NCI-H460 (cell line): ENCODE measurements at regions not wholly inside any gene's neighbourhood (a gene's known extent, or its start where the extent isn't known, plus 50 kb on each side); places are given as distances from the start of the nearest gene placed in this dataset.
"Not testable (repeated sequence)": the region's sequence is repeated elsewhere in the genome, so short reads cannot be mapped to it uniquely, and the experiment has no call there.

Source experiments
- DNase-seq: peaks from one replicate; pipeline ENCODE4 v3.0.0-alpha.2; 2016; ENCODE audit warnings: low read depth; ENCODE audit errors: extremely low read depth

DNA sequence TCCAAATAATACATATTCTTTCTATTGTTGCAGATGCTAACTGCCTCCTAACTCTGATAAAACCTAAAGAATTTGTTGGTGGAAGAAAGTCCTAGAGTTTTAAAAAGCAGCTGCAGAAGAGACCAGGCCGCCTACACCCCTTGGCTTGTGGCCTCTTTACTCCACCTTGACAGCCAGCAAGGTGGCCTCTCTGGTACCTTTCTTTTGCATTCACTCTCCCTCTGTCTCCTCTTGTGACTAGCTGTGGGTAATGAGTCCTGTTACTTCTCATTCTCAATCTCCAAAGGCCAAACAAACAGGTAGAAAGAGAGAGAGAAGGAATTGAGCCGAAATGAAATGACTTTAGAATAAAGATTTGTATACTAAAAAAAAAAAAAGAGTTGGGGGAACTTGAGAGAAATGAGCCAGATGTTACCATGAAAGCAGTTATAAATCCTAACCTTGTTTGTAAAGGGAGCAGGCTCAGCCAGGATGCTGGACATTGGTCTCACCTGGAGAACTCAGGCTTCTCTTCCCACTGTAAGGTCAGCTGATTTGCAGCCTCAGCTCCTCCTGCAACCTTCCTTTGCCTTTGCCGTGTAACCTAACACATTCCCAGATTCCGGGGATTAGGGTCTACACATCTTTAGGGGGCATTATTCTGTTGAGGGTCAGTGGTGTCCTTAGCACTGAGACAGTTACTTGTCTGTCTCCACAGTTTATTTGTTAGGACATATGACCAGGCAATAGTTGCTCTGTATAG is 164.1 kb upstream of the IRF2BP2 start:
- DNase-seq = no peak

DNA sequence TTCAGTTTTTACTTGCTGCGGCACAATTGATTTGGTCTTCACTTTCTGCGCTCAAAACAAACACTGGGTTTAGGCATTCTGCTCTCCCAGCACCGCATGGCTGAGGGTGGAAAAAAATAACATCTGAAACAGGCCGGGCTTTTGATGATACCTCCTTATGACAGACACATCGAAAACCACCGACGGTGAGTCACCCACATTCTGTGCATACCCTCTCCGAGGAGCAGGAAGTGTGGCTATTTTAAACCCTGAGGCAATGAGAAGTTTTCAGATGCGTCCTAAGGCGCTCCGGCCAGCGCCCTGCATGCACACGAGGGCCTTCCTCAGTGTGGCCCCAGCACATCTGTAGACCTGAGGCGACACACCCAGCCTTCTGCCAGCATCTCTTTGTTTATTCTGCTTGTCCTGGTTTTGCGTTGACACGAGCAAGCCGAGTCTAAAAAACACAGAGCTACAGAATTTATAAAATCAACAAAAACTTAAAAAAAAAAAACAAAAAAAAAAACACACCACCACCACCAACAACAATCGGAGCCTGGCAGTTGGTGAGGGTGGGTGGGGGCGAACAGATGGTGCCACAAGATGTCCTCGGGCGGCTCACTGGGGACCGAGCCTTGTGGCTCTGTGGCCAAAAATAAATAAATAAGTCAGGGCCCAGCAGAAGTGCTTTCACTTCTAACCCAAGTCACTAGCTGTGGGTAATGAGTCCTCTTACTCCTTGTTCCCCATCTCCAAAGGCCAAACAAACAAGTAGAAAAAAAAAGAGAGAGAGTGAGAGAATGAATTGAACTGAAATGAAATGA is 162.6 kb upstream of the IRF2BP2 start:
- peak; percentile 96 for DNase-seq

DNA sequence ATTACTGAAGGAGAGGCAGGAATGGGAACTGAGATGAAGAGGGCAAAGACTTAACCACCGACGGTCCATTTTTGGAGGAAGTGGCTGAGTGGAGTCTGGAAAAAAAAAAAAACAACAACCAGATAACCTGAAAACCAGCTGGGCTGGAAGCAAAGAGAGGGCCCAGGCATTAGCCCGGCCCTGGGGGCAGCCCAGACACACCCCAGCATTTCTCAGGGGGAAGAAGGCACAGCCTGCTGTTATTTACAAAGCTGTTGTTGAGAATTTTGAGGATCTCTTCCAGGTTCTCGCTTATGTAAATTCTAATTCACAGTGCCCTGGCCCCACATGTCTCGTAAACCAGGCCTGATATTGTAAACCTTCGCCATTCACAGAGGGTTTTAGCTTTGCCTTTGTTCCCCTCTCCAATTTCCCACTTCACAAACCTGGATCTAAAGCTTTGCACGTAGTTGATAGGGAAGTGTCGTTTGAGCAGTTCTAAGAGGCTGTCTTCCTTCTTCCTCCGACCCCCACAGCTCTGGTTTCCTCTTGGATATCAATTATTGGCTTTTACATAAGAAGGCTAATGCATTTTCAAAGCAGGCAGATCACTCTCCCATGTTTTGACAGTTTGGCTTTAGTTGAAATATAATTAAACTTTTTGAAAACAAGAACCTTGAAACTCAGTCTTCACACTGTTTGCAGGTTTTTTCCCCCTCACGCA is 161.8 kb upstream of the IRF2BP2 start:
- no peak for DNase-seq

GRCh38 chr1:234770924-234771540 is 161.1 kb upstream of the IRF2BP2 start:
- no peak for DNase-seq

DNA sequence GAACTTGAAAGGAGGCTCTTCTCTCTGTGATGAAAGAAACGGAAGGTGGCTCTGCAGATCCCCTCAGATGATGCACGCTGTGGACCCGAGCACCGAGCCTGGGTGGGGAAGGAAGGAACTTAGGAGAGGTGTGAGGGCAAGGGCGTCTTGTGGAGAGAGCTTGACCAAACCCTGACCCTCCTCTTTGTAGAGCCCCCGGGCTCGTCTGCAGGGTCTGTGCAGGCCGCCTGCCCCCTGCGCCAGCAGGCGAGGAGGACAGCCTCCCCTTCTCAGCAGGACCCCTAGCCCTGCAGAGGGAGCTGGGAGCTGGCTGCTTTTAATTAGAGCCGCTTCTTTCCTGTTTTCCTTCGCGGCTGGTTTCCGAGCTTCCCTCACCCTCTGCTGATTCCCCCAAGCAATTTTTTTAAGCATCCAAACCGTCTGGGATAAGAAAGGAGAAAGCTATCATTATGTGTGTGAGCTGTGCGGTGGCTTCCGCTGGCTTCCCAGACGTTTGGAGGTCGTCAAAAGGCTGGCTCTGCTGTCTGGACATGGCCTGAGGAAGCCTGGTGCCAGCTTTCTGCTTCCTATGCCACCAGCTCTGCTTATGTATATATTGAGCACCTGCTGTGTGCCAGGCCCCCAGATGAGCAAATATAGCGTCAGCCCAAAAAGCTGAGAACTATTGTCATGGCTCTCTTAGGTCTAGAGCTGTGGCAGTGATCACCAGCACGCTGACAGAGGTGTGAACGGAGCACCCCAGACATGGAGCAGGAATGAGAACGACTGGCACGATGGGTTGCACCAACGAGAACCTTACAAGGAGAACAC is 160.2 kb upstream of the IRF2BP2 start:
- no peak for DNase-seq

- DNase-seq = no peak
Observed at GRCh38 chr1:234769284-234769985, 159.5 kb upstream of the IRF2BP2 start.

GRCh38 chr1:234768569-234769283 is 158.7 kb upstream of the IRF2BP2 start:
- DNase-seq = no peak

DNA sequence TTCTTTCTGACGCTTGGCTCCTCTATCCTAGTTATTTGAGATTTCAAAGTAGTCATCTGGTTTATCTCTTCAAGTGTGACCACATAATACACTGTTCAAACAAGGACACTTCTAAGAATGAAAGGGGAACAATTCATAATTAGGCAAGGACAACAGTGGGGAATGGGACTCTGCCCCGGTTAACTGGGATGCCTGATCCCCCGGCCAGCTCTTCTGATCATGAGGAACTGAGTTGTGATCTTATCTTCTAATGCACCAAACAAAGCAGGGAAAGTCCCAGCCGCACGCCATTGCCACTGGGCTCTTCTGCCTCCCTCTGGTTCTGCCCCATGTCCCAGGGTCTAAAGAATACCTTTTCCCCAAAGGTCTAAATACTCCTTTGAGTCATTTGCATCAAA is 158.2 kb upstream of the IRF2BP2 start:
- DNase-seq = no peak

DNA sequence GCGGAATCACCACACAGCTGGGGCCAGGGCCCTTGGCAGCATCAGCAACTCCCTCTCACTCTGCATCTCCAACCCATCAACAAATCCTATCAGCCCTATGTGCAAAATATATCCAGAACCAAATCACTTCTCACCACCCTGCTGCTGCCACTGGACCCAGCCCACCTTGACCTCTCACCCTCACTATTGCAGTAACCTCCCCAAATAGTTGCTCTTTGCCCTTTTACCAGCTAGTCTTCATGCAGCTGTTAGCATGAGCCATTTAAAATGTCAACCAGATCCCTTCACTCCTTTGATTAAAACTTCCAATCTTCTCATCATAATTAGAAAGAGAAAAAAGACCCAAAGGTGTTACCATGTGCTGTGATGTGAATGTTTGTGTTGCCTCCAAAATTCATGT is 155.7 kb upstream of the IRF2BP2 start:
- no peak for DNase-seq

DNA sequence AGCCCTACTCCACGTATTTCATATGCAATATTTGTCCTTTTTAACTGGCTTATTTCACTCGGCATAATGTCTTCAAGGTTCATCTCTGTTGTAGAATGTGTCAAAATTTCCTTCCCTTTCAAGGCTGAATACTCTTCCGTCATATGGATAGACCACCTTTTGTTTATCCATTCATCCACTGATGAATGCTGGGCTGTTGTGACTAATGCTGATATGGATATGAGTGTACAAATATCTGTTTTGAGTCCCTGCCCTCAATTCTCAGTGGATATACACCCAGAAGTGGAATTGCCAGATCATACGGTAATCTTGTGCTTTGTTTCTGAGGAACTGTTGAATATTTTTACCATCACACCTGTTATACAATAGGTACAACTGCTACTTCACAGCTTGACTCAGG is 155.2 kb upstream of the IRF2BP2 start:
- DNase-seq = no peak

DNA sequence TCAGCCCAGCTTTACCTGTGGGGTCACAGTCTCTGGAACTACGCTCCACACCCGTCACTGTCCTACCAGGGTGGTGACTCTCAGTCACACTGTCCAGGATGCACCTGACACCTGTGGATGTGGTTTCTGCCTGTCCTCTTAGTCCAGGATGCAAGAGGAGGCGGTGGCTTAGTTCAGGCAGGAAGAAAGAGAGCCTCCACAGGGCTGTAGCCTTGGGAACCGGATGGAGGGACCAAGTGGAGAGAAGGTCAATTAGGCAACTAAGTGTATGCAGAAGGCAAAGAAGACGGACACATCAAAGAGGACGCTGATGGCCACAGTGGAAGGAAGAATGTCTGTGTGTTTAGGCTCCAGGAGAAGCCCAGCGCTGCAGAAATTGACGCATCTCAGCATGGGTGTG is 153.9 kb upstream of the IRF2BP2 start:
- DNase-seq = no peak

GRCh38 chr1:234763367-234763766 is 153.4 kb upstream of the IRF2BP2 start:
- DNase-seq = no peak

DNA sequence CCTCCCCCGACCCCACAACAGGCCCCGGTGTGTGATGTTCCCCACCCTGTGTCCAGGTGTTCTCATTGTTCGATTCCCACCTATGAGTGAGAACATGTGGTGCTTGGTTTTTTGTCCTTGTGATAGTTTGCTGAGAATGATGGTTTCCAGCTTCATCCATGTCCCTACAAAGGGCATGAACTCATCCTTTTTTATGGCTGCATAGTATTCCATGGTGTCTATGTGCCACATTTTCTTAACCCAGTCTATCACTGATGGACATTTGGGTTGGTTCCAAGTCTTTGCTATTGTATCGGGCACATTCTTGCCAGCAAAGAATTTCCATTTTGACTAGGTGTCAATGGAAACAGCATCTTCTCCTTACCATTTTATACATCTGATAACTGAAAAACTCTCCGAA is 152.1 kb upstream of the IRF2BP2 start:
- not testable (repeated sequence) for DNase-seq

DNA sequence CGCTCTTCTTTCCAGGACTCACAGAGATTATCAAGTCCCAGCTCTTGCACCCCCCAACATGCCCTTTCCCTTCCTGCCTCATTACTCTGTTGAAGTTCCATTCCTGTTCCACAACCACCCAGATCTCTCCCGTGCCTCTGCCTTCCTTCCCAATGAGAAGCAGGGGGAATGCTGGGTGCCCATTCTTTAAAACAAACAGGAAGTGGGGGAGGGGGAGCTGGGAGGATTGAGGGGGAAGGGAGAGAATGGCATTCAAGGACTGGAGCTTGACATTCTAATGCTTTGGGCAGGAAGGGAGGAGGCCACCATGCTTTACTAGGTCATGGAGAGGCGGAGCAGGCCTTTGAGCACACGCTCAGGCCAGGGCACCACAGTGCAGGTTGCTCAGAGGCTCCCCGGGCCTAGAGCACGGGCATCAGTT is 150.3 kb upstream of the IRF2BP2 start:
- DNase-seq = no peak

DNA sequence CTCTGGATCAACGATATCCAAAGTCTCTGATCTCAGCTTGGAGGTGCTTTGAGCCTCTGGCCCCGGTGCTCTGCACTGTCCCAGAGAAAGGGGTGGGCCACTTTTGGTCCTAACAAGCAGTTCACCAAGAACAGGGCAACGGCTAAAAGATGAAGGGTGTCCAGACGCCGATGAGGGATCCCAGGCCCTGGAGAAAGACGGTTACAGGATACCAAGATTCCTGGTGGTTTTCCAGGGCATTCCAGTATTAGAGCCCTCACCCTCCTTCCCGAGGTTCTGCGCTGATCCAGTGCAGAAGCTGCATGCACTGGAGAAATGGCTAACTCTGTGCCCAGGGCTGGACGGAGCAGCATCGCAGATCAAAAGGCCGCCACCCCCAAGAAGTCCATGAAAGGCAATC is 149.9 kb upstream of the IRF2BP2 start:
- no peak for DNase-seq

DNA sequence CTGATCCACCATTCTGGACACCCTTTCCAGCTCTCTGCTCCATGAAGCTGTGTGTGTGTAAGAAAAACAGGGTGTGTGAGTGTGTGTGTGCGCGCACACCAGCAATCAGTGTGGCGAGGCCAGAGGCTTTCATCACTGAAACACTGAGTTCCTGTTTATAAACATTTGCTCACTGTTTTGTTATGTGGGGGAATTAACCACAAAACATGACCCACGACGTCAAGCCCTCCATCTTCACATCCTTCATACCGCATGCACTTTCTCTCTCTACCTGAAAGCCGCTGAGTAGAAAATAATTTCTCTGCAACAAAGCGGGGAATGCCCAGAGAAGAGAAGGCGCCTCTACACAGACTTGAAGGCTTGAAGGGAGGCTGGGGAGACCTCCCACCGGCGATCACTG is 148.9 kb upstream of the IRF2BP2 start:
- DNase-seq = no peak

DNA sequence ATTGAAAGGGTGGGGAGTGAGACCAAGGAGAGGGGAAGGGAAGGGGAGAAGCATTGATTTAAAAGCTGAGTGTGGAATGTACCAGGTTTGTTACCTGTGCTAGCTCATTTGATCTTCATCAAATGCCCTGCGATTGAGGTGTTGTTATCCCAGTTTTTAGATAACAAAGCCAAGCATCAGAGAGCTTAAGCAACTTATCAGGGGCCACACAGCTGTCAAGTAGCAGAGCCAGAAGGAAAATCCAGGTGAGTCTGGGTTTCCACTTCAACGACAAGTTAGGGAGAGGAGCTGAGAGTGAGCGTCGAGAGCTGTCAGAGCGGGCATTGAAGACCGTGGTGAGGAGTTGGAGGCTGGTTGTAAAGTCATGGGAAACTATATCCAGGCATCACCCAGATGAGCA is 146.9 kb upstream of the IRF2BP2 start:
- no peak for DNase-seq

DNA sequence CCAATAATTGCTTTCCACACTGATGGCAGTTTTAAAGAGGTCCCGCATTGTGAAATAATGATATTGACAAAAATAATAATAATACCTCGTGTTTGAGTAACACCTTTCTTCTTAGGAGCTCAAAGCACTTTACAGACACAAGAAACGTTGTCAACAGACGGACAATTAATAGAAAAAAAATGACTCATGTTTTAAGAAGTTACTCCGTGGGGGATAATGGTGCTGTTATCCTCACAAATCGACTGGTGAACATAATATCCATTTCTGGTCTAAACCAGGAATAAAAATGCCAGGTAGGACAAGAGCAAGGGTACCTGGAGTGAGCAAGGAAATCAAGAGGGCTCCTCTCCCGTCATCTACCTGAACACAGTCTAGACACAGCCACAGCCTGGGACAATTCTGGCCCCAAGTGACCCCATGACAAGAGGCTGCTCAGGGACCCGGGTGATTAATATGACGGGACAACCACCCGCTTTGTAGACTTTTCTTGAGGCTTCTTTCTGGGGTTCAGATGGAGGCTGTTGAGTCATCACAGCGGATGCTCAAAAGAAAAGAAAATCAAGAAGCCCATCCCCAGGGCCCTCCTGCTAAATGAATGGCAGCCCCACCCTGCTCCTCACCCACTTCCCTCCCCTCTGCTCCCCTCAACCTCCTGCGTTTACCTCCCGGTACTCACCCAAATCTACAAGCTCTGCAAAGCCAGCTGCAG is 146.2 kb upstream of the IRF2BP2 start:
- no peak for DNase-seq
